H1 (cell line): ENCODE measurements at regions not wholly inside any gene's neighbourhood (a gene's known extent, or its start where the extent isn't known, plus 50 kb on each side); places are given as distances from the start of the nearest gene placed in this dataset.

ENCODE experiments used
- CTCF ChIA-PET: fragments of 300-600 bp; sonication (Branson Sonifier 250); formaldehyde crosslinking; loops from one replicate; lab custom pipeline; 2021; ENCODE audit not compliant: partially characterized antibody; lab: Charles Lee
- POLR2A ChIA-PET: fragments of 300-600 bp; sonication (Branson Sonifier 250); formaldehyde crosslinking; loops from one replicate; lab custom pipeline; 2021; ENCODE audit warnings: inconsistent platforms; ENCODE audit not compliant: partially characterized antibody; lab: Charles Lee
- DNase-seq, 2 experiments: peaks; one replicate each; pipeline versions ENCODE4 v3.0.0 to v3.0.0-alpha.2; 2010 to 2022; ENCODE audit warnings: low spot score in 2 of 2, low read depth in 1 of 2, mixed read lengths in 1 of 2
- FAIRE-seq: peaks from 2 replicates; lab custom pipeline; 2011; peaks lifted over from hg19 to GRCh38; lab: Jason Lieb, UNC
- H2AFZ ChIP-seq: 2 replicates; pipeline ENCODE4 v1.8.1; 2012; ENCODE audit warnings: low read length, inconsistent platforms
- H2AK5ac ChIP-seq: 2 replicates; pipeline ENCODE4 v1.6.1; 2013; ENCODE audit warnings: low read depth, low read length
- H2BK120ac ChIP-seq: replicated peaks from 2 replicates; pipeline ENCODE3; 2013; ENCODE audit warnings: low read depth, low read length, inconsistent platforms
- H2BK12ac ChIP-seq: 2 replicates; pipeline ENCODE4 v1.6.1; 2013; ENCODE audit warnings: low read depth, low read length
- H2BK15ac ChIP-seq: 2 replicates; pipeline ENCODE4 v1.6.1; 2013; ENCODE audit warnings: low read length
- H2BK20ac ChIP-seq: 2 replicates; pipeline ENCODE4 v1.6.1; 2013; ENCODE audit warnings: low read length
- H2BK5ac ChIP-seq: 2 replicates; pipeline ENCODE4 v1.6.1; 2013; ENCODE audit warnings: low read depth, low read length
- H3K14ac ChIP-seq: 2 replicates; pipeline ENCODE4 v1.6.1; 2013; ENCODE audit warnings: inconsistent platforms; ENCODE audit not compliant: insufficient read length
- H3K18ac ChIP-seq: 2 replicates; pipeline ENCODE4 v1.6.1; 2013; ENCODE audit warnings: low read length; ENCODE audit errors: extremely low read depth
- H3K23ac ChIP-seq: 2 replicates; pipeline ENCODE4 v1.6.1; 2013; ENCODE audit warnings: inconsistent platforms; ENCODE audit not compliant: insufficient read length
- H3K23me2 ChIP-seq: 2 replicates; pipeline ENCODE4 v1.6.1; 2013; ENCODE audit warnings: low read depth, low read length
- H3K27ac ChIP-seq: 2 replicates; pipeline ENCODE4 v1.6.1; 2011; ENCODE audit warnings: low read depth, low read length, inconsistent platforms
- H3K27me3 ChIP-seq, 4 experiments: replicated peaks in 1 of 4; 1 replicate in 1 of 4; 2 replicates in 3 of 4; pipeline versions ENCODE4 v1.6.1 to v1.8.1; 2011 to 2013; ENCODE audit warnings: low read length in 3 of 4, mild to moderate bottlenecking in 3 of 4, inconsistent platforms in 2 of 4, mixed read lengths in 2 of 4, moderate library complexity in 1 of 4; ENCODE audit not compliant: control insufficient read depth in 3 of 4, insufficient read depth in 3 of 4; ENCODE audit errors: extremely low read depth in 1 of 4
- H3K36me3 ChIP-seq, 4 experiments: 2 replicates each; pipeline versions ENCODE4 v1.6.1 to v1.8.1; 2011 to 2013; ENCODE audit warnings: mild to moderate bottlenecking in 4 of 4, low read length in 3 of 4, moderate library complexity in 2 of 4, control low read depth in 1 of 4, inconsistent platforms in 1 of 4; ENCODE audit not compliant: insufficient read depth in 4 of 4, control insufficient read depth in 2 of 4
- H3K4ac ChIP-seq: replicated peaks from 2 replicates; pipeline ENCODE3; 2013; ENCODE audit warnings: low read length, low read depth, mixed read lengths, inconsistent platforms; ENCODE audit not compliant: insufficient read length
- H3K4me1 ChIP-seq, 4 experiments: replicated peaks in 1 of 4; 1 replicate in 1 of 4; 2 replicates in 3 of 4; pipeline versions ENCODE4 v1.6.1 to v1.8.1; 2011 to 2013; ENCODE audit warnings: low read length in 3 of 4, inconsistent platforms in 2 of 4, mixed read lengths in 1 of 4; ENCODE audit not compliant: insufficient read depth in 4 of 4, control insufficient read depth in 3 of 4
- H3K4me2 ChIP-seq, 2 experiments: 2 replicates each; pipeline versions ENCODE4 v1.6.1 to v1.8.1; 2011 to 2013; ENCODE audit warnings: low read depth in 2 of 2, low read length in 2 of 2, control low read depth in 1 of 2, inconsistent platforms in 1 of 2, mild to moderate bottlenecking in 1 of 2; ENCODE audit not compliant: insufficient read depth in 1 of 2
- H3K4me3 ChIP-seq, 4 experiments: fragments of 200-600, 300-600 bp in 1 of 4; sonication (generic), shearing (Covaris generic), sonication (Bioruptor Twin) in 1 of 4; 2 replicates each; pipeline versions ENCODE4 v1.5.1 to v1.8.1; 2011 to 2016; ENCODE audit warnings: low read length in 4 of 4, low read depth in 3 of 4, control low read depth in 2 of 4, inconsistent platforms in 2 of 4, mild to moderate bottlenecking in 2 of 4, mixed read lengths in 1 of 4, moderate library complexity in 1 of 4; ENCODE audit not compliant: insufficient read depth in 2 of 4; ENCODE audit errors: extremely low read depth in 1 of 4
- H3K56ac ChIP-seq: replicated peaks from 2 replicates; pipeline ENCODE3; 2013; ENCODE audit warnings: low read depth, mild to moderate bottlenecking, mixed read lengths, low read length, inconsistent platforms; ENCODE audit not compliant: insufficient read length
- H3K79me1 ChIP-seq: 2 replicates; pipeline ENCODE4 v1.6.1; 2013; ENCODE audit warnings: low read depth, low read length, control low read depth
- H3K79me2 ChIP-seq, 2 experiments: 2 replicates each; pipeline versions ENCODE4 v1.6.1 to v1.8.1; 2012 to 2013; ENCODE audit warnings: low read length in 2 of 2, mild to moderate bottlenecking in 2 of 2, inconsistent platforms in 1 of 2; ENCODE audit not compliant: insufficient read depth in 2 of 2, control insufficient read depth in 1 of 2
- H3K9ac ChIP-seq, 4 experiments: replicated peaks in 1 of 4; 1 replicate in 1 of 4; 2 replicates in 3 of 4; pipeline versions ENCODE4 v1.6.1 to v1.8.1; 2011 to 2013; ENCODE audit warnings: low read depth in 3 of 4, low read length in 3 of 4, control low read depth in 2 of 4, mild to moderate bottlenecking in 2 of 4, moderate library complexity in 2 of 4, inconsistent platforms in 1 of 4; ENCODE audit errors: extremely low read depth in 1 of 4
- H3K9me3 ChIP-seq, 2 experiments: 2 replicates each; pipeline versions ENCODE4 v1.6.1 to v1.8.1; 2012 to 2013; ENCODE audit warnings: mild to moderate bottlenecking in 2 of 2, moderate library complexity in 2 of 2, control low read depth in 1 of 2, inconsistent platforms in 1 of 2, low read depth in 1 of 2, low read length in 1 of 2, mixed read lengths in 1 of 2; ENCODE audit not compliant: insufficient read depth in 2 of 2
- H4K20me1 ChIP-seq, 2 experiments: replicated peaks in 1 of 2; 2 replicates each; pipeline versions ENCODE3 to v1.8.1; 2011 to 2013; ENCODE audit warnings: inconsistent platforms in 2 of 2, low read length in 2 of 2, mild to moderate bottlenecking in 1 of 2; ENCODE audit not compliant: insufficient read depth in 2 of 2, control insufficient read depth in 1 of 2
- H4K5ac ChIP-seq: 2 replicates; pipeline ENCODE4 v1.6.1; 2013; ENCODE audit warnings: low read length, low read depth, mixed read lengths, inconsistent platforms; ENCODE audit not compliant: insufficient read length
- H4K8ac ChIP-seq: 2 replicates; pipeline ENCODE4 v1.8.0; 2013; ENCODE audit warnings: mild to moderate bottlenecking, moderate library complexity, low read length, inconsistent platforms; ENCODE audit not compliant: insufficient read depth; ENCODE audit errors: extremely low read depth
- H4K91ac ChIP-seq: replicated peaks from 2 replicates; pipeline ENCODE3; 2013; ENCODE audit warnings: low read length, mixed read lengths, inconsistent platforms; ENCODE audit not compliant: insufficient read length
- CHD2 ChIP-seq: IDR thresholded peaks from 2 replicates; pipeline ENCODE4 v1.6.1; 2012; ENCODE audit warnings: low read length, improper control_type of control experiment
- CTCF ChIP-seq, 3 experiments: IDR thresholded peaks; 1 replicate in 2 of 3; 2 replicates in 1 of 3; pipeline versions ENCODE4 v1.5.1 to v1.6.1; 2011; ENCODE audit warnings: low read length in 3 of 3, mild to moderate bottlenecking in 3 of 3, inconsistent platforms in 2 of 3, low read depth in 1 of 3, moderate library complexity in 1 of 3; ENCODE audit not compliant: insufficient read depth in 1 of 3; ENCODE audit errors: control extremely low read depth in 1 of 3
- RAD21 ChIP-seq, 2 experiments: IDR thresholded peaks in 1 of 2; conservative IDR thresholded peaks in 1 of 2; 2 replicates each; pipeline ENCODE4 v1.6.1; 2011; ENCODE audit warnings: low read depth in 2 of 2, low read length in 2 of 2, improper control_type of control experiment in 1 of 2, inconsistent platforms in 1 of 2, mild to moderate bottlenecking in 1 of 2, moderate library complexity in 1 of 2
- RBBP5 ChIP-seq: IDR thresholded peaks from 2 replicates; pipeline ENCODE4 v1.7.1; 2012; ENCODE audit warnings: low read depth, mild to moderate bottlenecking, inconsistent platforms, low read length, moderate library complexity, borderline replicate concordance
- SIN3A ChIP-seq, 2 experiments: IDR thresholded peaks in 1 of 2; conservative IDR thresholded peaks in 1 of 2; 2 replicates each; pipeline ENCODE4 v1.6.1; 2011 to 2012; ENCODE audit warnings: low read length in 2 of 2, improper control_type of control experiment in 1 of 2, low read depth in 1 of 2, mild to moderate bottlenecking in 1 of 2
- SP1 ChIP-seq: IDR thresholded peaks from 2 replicates; pipeline ENCODE4 v1.6.1; 2011; ENCODE audit warnings: low read depth, low read length
- SP2 ChIP-seq: IDR thresholded peaks from 2 replicates; pipeline ENCODE4 v1.6.1; 2012; ENCODE audit warnings: mild to moderate bottlenecking, low read length, inconsistent platforms
- SRF ChIP-seq: IDR thresholded peaks from 2 replicates; pipeline ENCODE4 v1.6.1; 2011; ENCODE audit warnings: mild to moderate bottlenecking, low read depth, low read length, moderate library complexity
- TAF1 ChIP-seq: IDR thresholded peaks from 2 replicates; pipeline ENCODE4 v1.6.1; 2011; ENCODE audit warnings: mild to moderate bottlenecking, low read depth, low read length
- WGBS, 2 experiments: shearing (Covaris generic) in 1 of 2; methylation state at CpG; one replicate each; pipeline versions ENCODE4 v1.1.6 to v1.1.7; 2013 to 2015; ENCODE audit warnings: low lambda C conversion rate in 2 of 2, mixed read lengths in 2 of 2, inconsistent platforms in 1 of 2, low coverage in 1 of 2, missing lambda C conversion rate in 1 of 2; ENCODE audit not compliant: insufficient replicate concordance in 2 of 2, insufficient coverage in 1 of 2, insufficient read length in 1 of 2; ENCODE audit errors: extremely low coverage in 1 of 2, missing lambda C conversion rate in 1 of 2; 5-methylcytosine and 5-hydroxymethylcytosine counted together
- TF ChIP-seq, protein P1 (sequence below): IDR thresholded peaks from 2 replicates; pipeline ENCODE4 v1.6.1; 2012; ENCODE audit warnings: low read length, inconsistent platforms

DNA sequence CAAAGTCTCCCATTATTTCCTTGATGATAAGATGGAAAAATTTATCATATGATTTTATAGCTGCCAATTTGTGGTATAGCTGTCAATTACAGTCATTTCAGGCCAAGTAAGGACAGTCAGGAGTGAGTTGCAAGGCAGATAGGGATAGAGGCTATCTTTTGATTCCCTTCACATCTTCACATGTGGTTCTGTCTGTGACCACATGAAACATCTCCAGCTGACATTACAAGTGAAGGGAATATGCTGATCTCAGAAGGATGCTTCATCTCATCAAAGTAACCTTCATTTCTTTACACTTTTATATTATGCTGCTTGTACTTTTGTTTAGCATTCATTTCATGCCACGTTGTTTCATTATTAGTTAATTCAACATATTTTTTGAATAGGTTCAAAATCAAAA lies 136.9 kb upstream of the CFAP20DC start:
- H3K79me1 ChIP-seq: no peaks in the 10 kb centered on the region
- no peak overlapping the region for H2BK15ac ChIP-seq
- no peak overlapping the region for H2BK120ac ChIP-seq
- H2AK5ac ChIP-seq: no peak overlapping the region
- no peak overlapping the region for H2BK20ac ChIP-seq
- H2AFZ ChIP-seq: no peak overlapping the region
- H4K20me1 ChIP-seq: no peaks in the 10 kb centered on the region
- ChIA-PET CTCF (no interaction called here), POLR2A (no interaction called here)
- H3K4me3 ChIP-seq: no peak overlapping the region
- H3K9me3 ChIP-seq: no peaks in the 10 kb centered on the region
- H3K18ac ChIP-seq: no peak overlapping the region
- no peak overlapping the region for H3K4ac ChIP-seq
- no peak overlapping the region for H3K23ac ChIP-seq
- H3K79me2 ChIP-seq: no peaks in the 10 kb centered on the region
- H2BK12ac ChIP-seq: no peak overlapping the region
- H3K9ac ChIP-seq: no peak overlapping the region
- no peaks in the 10 kb centered on the region for H3K36me3 ChIP-seq
- peaks cover 0 to 2% (median 0%) of the 10 kb centered on the region in 4 experiments; a peak in 2 of 7 replicates for H3K4me1 ChIP-seq
- H3K23me2 ChIP-seq: no peaks in the 10 kb centered on the region
- H2BK5ac ChIP-seq: no peak overlapping the region
- H3K56ac ChIP-seq: no peak overlapping the region
- DNase-seq: no peak
- no peak overlapping the region for H4K91ac ChIP-seq
- H3K14ac ChIP-seq: no peak overlapping the region
- H3K27me3 ChIP-seq: no peaks in the 10 kb centered on the region
- FAIRE-seq: no peak
- H3K27ac ChIP-seq: no peak overlapping the region
- 92% methylated on average over 1 of the region's 1 CpG; no CpG with 5 or more reads in 1 of the 2 experiments for WGBS, 2 experiments
- no peak overlapping the region for H3K4me2 ChIP-seq
- H4K5ac ChIP-seq: no peak overlapping the region
- H4K8ac ChIP-seq: no peak overlapping the region
- TF ChIP-seq SIN3A (conservative IDR thresholded peaks at IDR 0.05 in 1 of 2, IDR thresholded peaks at IDR 0.05 in 1 of 2; ENCODE audit: low read depth in 1 of 2, low read length in 2 of 2): no peak
- no peak for TF ChIP-seq SP2
- TF ChIP-seq CTCF (IDR thresholded peaks at IDR 0.05; ENCODE audit: control extremely low read depth in 1 of 3, insufficient read depth in 1 of 3, low read depth in 1 of 3, low read length in 3 of 3): no peak
- TF ChIP-seq RAD21 (IDR thresholded peaks at IDR 0.05 in 1 of 2, conservative IDR thresholded peaks at IDR 0.05 in 1 of 2; ENCODE audit: low read depth in 2 of 2, low read length in 2 of 2): no peak
- TF ChIP-seq RBBP5: no peak
- no peak for TF ChIP-seq SP1
- TF ChIP-seq, protein P1, sequence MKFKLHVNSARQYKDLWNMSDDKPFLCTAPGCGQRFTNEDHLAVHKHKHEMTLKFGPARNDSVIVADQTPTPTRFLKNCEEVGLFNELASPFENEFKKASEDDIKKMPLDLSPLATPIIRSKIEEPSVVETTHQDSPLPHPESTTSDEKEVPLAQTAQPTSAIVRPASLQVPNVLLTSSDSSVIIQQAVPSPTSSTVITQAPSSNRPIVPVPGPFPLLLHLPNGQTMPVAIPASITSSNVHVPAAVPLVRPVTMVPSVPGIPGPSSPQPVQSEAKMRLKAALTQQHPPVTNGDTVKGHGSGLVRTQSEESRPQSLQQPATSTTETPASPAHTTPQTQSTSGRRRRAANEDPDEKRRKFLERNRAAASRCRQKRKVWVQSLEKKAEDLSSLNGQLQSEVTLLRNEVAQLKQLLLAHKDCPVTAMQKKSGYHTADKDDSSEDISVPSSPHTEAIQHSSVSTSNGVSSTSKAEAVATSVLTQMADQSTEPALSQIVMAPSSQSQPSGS: no peak
- no peak for TF ChIP-seq SRF
- TF ChIP-seq TAF1: no peak
- no peak for TF ChIP-seq CHD2
